ENCODE measurements at regions not wholly inside any gene's neighbourhood (a gene's known extent, or its start where the extent isn't known, plus 50 kb on each side); places are given as distances from the start of the nearest gene placed in this dataset.

DNA sequence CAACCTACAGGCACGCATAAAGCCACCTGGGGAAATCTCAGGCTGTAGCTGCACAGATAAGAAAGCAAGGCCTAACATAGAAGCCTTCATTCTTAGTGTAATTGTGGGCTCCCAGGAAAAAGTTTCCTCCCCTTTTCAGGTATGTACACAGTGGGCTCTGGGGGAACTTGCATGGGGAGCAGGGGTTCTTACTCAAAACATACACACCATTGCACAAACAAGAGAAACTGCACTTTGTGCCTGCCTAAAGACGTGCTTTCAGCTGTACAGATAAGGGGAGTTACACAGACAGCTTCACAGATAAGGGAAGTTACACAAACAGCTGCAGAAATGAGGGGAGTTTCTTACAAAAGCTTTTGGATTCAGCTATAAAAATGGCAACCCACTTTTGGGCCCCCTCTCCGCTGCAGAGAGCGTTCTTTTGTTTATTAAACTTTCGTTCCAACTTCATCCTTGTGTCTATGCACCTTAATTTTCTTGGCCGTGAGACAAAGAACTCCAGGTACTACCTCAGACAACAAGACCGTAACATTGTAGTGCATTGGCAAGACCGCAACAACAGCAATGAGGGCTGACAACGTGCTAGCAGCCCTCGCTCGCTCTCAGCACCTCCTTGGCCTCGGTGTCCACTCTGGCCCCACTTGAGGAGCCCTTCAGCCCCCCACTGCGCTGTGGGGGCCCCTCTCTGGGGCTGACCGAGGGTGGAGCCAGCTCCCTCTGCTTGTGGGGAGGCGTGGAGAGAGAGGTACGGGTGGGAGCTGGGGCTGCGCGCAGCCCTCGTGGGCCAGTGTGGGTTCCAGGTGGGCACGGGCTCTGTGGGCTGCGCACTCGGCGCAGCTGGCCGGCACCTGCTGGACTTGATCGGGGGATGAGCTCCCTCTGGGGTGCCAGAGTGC, 317.5 kb downstream of the RAPGEF2 start (continued):
- TF ChIP-seq, protein P1, sequence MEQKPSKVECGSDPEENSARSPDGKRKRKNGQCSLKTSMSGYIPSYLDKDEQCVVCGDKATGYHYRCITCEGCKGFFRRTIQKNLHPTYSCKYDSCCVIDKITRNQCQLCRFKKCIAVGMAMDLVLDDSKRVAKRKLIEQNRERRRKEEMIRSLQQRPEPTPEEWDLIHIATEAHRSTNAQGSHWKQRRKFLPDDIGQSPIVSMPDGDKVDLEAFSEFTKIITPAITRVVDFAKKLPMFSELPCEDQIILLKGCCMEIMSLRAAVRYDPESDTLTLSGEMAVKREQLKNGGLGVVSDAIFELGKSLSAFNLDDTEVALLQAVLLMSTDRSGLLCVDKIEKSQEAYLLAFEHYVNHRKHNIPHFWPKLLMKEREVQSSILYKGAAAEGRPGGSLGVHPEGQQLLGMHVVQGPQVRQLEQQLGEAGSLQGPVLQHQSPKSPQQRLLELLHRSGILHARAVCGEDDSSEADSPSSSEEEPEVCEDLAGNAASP (CRISPR knock-in tag; IDR thresholded peaks at IDR 0.05; ENCODE audit: borderline replicate concordance): peak; percentile 74; the same call in 1 of the 2 replicates
- TF ChIP-seq AGO2 (optimal IDR thresholded peaks at IDR 0.05; ENCODE audit: low read depth, low read length) (peak; percentile 41), ZSCAN12 (CRISPR knock-in tag; IDR thresholded peaks at IDR 0.05) (no peak), CBFB (CRISPR knock-in tag; IDR thresholded peaks at IDR 0.05) (peak; percentile 67; the same call in 1 of the 2 replicates), ZNF101 (CRISPR knock-in tag; IDR thresholded peaks at IDR 0.05; ENCODE audit: borderline replicate concordance, low read depth) (no peak), SMAD3 (CRISPR knock-in tag; IDR thresholded peaks at IDR 0.05) (peak; percentile 93), ZNF567 (CRISPR knock-in tag; IDR thresholded peaks at IDR 0.05; ENCODE audit: borderline replicate concordance) (no peak), ZNF234 (CRISPR knock-in tag; conservative IDR thresholded peaks at IDR 0.05) (no peak), MIER3 (CRISPR knock-in tag; IDR thresholded peaks at IDR 0.05; ENCODE audit: borderline replicate concordance) (peak; percentile 88; the same call in 1 of the 2 replicates), MEIS2 (CRISPR knock-in tag; IDR thresholded peaks at IDR 0.05) (peak; percentile 73), ZFAT (CRISPR knock-in tag; conservative IDR thresholded peaks at IDR 0.05) (no peak), ZKSCAN5 (CRISPR knock-in tag; IDR thresholded peaks at IDR 0.05) (no peak), MAZ (IDR thresholded peaks at IDR 0.05; ENCODE audit: borderline replicate concordance, low read depth, low read length) (no peak), MAZ (CRISPR knock-in tag; IDR thresholded peaks at IDR 0.05; ENCODE audit: low read depth) (peak; percentile 52; the same call in 1 of the 2 replicates), CHD2 (IDR thresholded peaks at IDR 0.05; ENCODE audit: low read depth, low read length) (no peak), FOXK1 (CRISPR knock-in tag; IDR thresholded peaks at IDR 0.05; ENCODE audit: borderline replicate concordance, low read depth) (peak; percentile 86; the same call in 1 of the 2 replicates), TBX2 (CRISPR knock-in tag; IDR thresholded peaks at IDR 0.05; ENCODE audit: borderline replicate concordance) (peak; percentile 81)
- TF ChIP-seq, protein P2, sequence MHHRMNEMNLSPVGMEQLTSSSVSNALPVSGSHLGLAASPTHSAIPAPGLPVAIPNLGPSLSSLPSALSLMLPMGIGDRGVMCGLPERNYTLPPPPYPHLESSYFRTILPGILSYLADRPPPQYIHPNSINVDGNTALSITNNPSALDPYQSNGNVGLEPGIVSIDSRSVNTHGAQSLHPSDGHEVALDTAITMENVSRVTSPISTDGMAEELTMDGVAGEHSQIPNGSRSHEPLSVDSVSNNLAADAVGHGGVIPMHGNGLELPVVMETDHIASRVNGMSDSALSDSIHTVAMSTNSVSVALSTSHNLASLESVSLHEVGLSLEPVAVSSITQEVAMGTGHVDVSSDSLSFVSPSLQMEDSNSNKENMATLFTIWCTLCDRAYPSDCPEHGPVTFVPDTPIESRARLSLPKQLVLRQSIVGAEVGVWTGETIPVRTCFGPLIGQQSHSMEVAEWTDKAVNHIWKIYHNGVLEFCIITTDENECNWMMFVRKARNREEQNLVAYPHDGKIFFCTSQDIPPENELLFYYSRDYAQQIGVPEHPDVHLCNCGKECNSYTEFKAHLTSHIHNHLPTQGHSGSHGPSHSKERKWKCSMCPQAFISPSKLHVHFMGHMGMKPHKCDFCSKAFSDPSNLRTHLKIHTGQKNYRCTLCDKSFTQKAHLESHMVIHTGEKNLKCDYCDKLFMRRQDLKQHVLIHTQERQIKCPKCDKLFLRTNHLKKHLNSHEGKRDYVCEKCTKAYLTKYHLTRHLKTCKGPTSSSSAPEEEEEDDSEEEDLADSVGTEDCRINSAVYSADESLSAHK (CRISPR knock-in tag; IDR thresholded peaks at IDR 0.05; ENCODE audit: borderline replicate concordance): no peak
- TF ChIP-seq, protein P3, sequence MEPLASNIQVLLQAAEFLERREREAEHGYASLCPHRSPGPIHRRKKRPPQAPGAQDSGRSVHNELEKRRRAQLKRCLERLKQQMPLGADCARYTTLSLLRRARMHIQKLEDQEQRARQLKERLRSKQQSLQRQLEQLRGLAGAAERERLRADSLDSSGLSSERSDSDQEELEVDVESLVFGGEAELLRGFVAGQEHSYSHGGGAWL (CRISPR knock-in tag; IDR thresholded peaks at IDR 0.05): no peak
- TF ChIP-seq, protein P4, sequence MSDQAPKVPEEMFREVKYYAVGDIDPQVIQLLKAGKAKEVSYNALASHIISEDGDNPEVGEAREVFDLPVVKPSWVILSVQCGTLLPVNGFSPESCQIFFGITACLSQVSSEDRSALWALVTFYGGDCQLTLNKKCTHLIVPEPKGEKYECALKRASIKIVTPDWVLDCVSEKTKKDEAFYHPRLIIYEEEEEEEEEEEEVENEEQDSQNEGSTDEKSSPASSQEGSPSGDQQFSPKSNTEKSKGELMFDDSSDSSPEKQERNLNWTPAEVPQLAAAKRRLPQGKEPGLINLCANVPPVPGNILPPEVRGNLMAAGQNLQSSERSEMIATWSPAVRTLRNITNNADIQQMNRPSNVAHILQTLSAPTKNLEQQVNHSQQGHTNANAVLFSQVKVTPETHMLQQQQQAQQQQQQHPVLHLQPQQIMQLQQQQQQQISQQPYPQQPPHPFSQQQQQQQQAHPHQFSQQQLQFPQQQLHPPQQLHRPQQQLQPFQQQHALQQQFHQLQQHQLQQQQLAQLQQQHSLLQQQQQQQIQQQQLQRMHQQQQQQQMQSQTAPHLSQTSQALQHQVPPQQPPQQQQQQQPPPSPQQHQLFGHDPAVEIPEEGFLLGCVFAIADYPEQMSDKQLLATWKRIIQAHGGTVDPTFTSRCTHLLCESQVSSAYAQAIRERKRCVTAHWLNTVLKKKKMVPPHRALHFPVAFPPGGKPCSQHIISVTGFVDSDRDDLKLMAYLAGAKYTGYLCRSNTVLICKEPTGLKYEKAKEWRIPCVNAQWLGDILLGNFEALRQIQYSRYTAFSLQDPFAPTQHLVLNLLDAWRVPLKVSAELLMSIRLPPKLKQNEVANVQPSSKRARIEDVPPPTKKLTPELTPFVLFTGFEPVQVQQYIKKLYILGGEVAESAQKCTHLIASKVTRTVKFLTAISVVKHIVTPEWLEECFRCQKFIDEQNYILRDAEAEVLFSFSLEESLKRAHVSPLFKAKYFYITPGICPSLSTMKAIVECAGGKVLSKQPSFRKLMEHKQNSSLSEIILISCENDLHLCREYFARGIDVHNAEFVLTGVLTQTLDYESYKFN (CRISPR knock-in tag; conservative IDR thresholded peaks at IDR 0.05): peak; percentile 98
